BE2C (cell line): ENCODE measurements at regions not wholly inside any gene's neighbourhood (a gene's known extent, or its start where the extent isn't known, plus 50 kb on each side); places are given as distances from the start of the nearest gene placed in this dataset.

Experiments
- DNase-seq: peaks from one replicate; pipeline ENCODE4 v3.0.0-alpha.2; 2020
- H3K27me3 ChIP-seq: fragments of 250-450 bp; sonication (Bioruptor Pico); 2 replicates; pipeline ENCODE4 v1.5.1; 2020; ENCODE audit warnings: mild to moderate bottlenecking
- H3K36me3 ChIP-seq: fragments of 250-450 bp; sonication (Bioruptor Pico); 2 replicates; pipeline ENCODE4 v1.5.1; 2020; ENCODE audit warnings: mild to moderate bottlenecking
- H3K4me1 ChIP-seq: fragments of 250-450 bp; sonication (Bioruptor Pico); 2 replicates; pipeline ENCODE4 v1.5.1; 2020
- H3K4me3 ChIP-seq: 2 replicates; pipeline ENCODE4 v1.5.1; 2011; ENCODE audit warnings: low read depth, low read length
- H3K9me3 ChIP-seq: fragments of 250-450 bp; sonication (Bioruptor Pico); 2 replicates; pipeline ENCODE4 v1.5.1; 2020
- CTCF ChIP-seq: IDR thresholded peaks from 2 replicates; pipeline ENCODE4 v1.5.1; 2012; ENCODE audit warnings: mild to moderate bottlenecking, low read depth, low read length

- TF ChIP-seq CTCF: no peak
- Histone ChIP-seq H3K27me3 (no peaks in the 10 kb centered on the region), H3K4me1 (no peaks in the 10 kb centered on the region), H3K4me3 (no peak overlapping the region), H3K9me3 (no peaks in the 10 kb centered on the region), H3K36me3 (no peaks in the 10 kb centered on the region)
- no peak for DNase-seq
Observed at GRCh38 chr17:27242951-27243350, 51.0 kb upstream of the WSB1 start.

GRCh38 chr17:27244011-27244410, 49.9 kb upstream of the WSB1 start:
- Histone ChIP-seq H3K4me3 (no peak overlapping the region), H3K27me3 (no peaks in the 10 kb centered on the region), H3K36me3 (no peaks in the 10 kb centered on the region), H3K9me3 (no peaks in the 10 kb centered on the region), H3K4me1 (no peaks in the 10 kb centered on the region)
- no peak for TF ChIP-seq CTCF
- no peak for DNase-seq
